ENCODE measurements at regions not wholly inside any gene's neighbourhood (a gene's known extent, or its start where the extent isn't known, plus 50 kb on each side); places are given as distances from the start of the nearest gene placed in this dataset.
A peak's percentile ranks its signal among the peaks of the same experiment; 100 is the strongest.
"Not testable (repeated sequence)": the region's sequence is repeated elsewhere in the genome, so short reads cannot be mapped to it uniquely, and the experiment has no call there.

- DNase-seq: not testable (repeated sequence)
Measured at GRCh38 chr9:30107134-30107533, 2277.3 kb upstream of the ACO1 start.

- no peak for DNase-seq
Measured at GRCh38 chr9:30116673-30117217, 2267.7 kb upstream of the ACO1 start.

GRCh38 chr9:30120666-30121065 lies 2263.8 kb upstream of the ACO1 start:
- DNase-seq: no peak

GRCh38 chr9:30121611-30122010 lies 2262.8 kb upstream of the ACO1 start:
- DNase-seq: no peak

- DNase-seq: no peak
Measured at GRCh38 chr9:30125881-30126280, 2258.6 kb upstream of the ACO1 start.

- no peak for DNase-seq
Measured at GRCh38 chr9:30127371-30127770, 2257.1 kb upstream of the ACO1 start.

GRCh38 chr9:30140407-30140806 lies 2244.0 kb upstream of the ACO1 start:
- DNase-seq: no peak

- DNase-seq: no peak
Measured at GRCh38 chr9:30160570-30160969, 2223.9 kb upstream of the ACO1 start.

- DNase-seq: no peak
Measured at GRCh38 chr9:30172206-30172605, 2212.2 kb upstream of the ACO1 start.

- no peak for DNase-seq
Measured at GRCh38 chr9:30178610-30179009, 2205.8 kb upstream of the ACO1 start.

- no peak for DNase-seq
Measured at GRCh38 chr9:30193421-30193820, 2191.0 kb upstream of the ACO1 start.

- no peak for DNase-seq
Measured at GRCh38 chr9:30196941-30197340, 2187.5 kb upstream of the ACO1 start.

GRCh38 chr9:30197453-30197852 lies 2187.0 kb upstream of the ACO1 start:
- DNase-seq: no peak

- peak; percentile 2 for DNase-seq
Measured at GRCh38 chr9:30197954-30198353, 2186.5 kb upstream of the ACO1 start.

GRCh38 chr9:30198463-30199309 lies 2185.8 kb upstream of the ACO1 start:
- no peak for DNase-seq

- no peak for DNase-seq
Measured at GRCh38 chr9:30201024-30201423, 2183.4 kb upstream of the ACO1 start.

GRCh38 chr9:30235068-30235467 lies 2149.4 kb upstream of the ACO1 start:
- no peak for DNase-seq

GRCh38 chr9:30235564-30235963 lies 2148.9 kb upstream of the ACO1 start:
- DNase-seq: no peak

- no peak for DNase-seq
Measured at GRCh38 chr9:30239878-30240277, 2144.6 kb upstream of the ACO1 start.

GRCh38 chr9:30243467-30243866 lies 2141.0 kb upstream of the ACO1 start:
- no peak for DNase-seq

- DNase-seq: no peak
Measured at GRCh38 chr9:30244877-30245276, 2139.6 kb upstream of the ACO1 start.

- DNase-seq: no peak
Measured at GRCh38 chr9:30250872-30251271, 2133.6 kb upstream of the ACO1 start.

GRCh38 chr9:30258094-30258493 lies 2126.3 kb upstream of the ACO1 start:
- no peak for DNase-seq

- DNase-seq: no peak
Measured at GRCh38 chr9:30280229-30280900, 2104.1 kb upstream of the ACO1 start.
